ENCODE measurements at regions not wholly inside any gene's neighbourhood (a gene's known extent, or its start where the extent isn't known, plus 50 kb on each side); places are given as distances from the start of the nearest gene placed in this dataset.

DNA sequence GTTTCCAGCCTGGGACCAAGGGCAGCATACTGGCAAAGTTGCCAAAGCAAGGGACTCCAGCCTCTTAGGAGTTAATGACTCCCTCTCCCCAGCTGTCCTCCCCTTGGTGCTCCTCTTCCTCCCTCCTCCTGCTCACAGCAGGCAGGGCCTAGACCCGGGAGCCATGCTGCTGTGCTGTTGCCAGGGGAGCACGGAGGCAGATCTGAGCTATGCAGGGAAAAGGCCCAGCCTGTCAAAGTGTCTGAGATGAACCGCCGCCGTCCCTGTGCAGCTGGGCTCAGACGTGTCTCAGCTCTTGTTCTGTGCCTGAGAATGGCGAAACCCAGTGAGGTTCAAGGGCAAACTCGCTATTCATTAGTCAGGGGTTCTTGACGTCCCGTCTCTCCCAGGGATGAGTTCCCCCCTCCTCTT lies 60.8 kb upstream of the POLG start:
- TF ChIP-seq POLR2AphosphoS5 (IDR thresholded peaks at IDR 0.05; ENCODE audit: low read depth, low read length) = no peak
- TF ChIP-seq TAF1 (IDR thresholded peaks at IDR 0.05; ENCODE audit: borderline replicate concordance, insufficient read depth, low read length) = no peak

Data from PFSK-1 (cell line).